Tongue (tissue), 1 donor: ENCODE measurements at regions not wholly inside any gene's neighbourhood (a gene's known extent, or its start where the extent isn't known, plus 50 kb on each side); places are given as distances from the start of the nearest gene placed in this dataset.
A peak's percentile ranks its signal among the peaks of the same experiment; 100 is the strongest.
"Not testable (repeated sequence)": the region's sequence is repeated elsewhere in the genome, so short reads cannot be mapped to it uniquely, and the experiment has no call there.

Experiments used
- DNase-seq: peaks from one replicate; pipeline ENCODE4 v3.0.0-alpha.2; 2015

DNA sequence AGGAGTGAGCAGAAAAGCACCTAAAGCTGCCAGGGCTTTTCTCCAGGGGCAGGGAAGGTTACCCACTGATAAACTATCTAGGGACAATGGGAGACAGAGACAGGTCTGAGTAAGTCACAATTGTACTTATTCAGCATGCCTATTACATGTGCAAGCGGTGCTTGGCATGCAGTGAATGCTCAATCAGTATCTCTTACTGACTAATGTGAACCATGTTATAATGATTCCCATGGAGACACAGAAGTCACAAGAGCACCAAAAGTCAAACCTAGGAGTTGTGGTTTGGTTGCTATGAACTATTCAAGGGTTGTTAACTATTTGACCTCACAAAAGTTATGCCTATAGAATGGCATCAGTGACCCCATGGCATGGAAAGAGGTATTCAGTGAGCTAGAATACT lies 50.0 kb upstream of the RASGRP1 start:
- no peak for DNase-seq

GRCh38 chr15:38617831-38618230 lies 53.2 kb upstream of the RASGRP1 start:
- DNase-seq, result no peak

GRCh38 chr15:38618242-38618955 lies 53.8 kb upstream of the RASGRP1 start:
- DNase-seq, result no peak

GRCh38 chr15:38620098-38620497 lies 55.5 kb upstream of the RASGRP1 start:
- no peak for DNase-seq

- DNase-seq, result no peak
These were observed 56.4 kb upstream of the RASGRP1 start for GRCh38 chr15:38620851-38621594.

DNA sequence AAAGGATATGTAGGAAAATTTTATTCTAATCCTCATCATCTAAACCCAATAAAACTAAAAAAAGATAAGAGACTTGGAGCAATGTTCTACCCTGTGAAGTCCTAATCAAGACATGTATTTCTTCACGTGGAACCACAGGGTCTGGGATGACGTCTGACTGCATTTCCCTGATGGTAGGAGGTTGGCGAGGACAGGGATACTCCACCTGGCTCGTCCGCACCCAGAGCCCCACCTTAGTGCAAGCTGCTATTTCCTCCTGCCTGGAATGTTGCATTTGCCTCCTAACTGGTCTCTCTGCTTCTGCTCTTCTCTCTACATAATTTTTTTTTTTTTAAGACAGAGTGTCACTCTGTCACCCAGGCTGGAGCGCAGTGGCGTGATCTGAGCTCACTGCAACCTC lies 57.7 kb upstream of the RASGRP1 start:
- no peak for DNase-seq

DNA sequence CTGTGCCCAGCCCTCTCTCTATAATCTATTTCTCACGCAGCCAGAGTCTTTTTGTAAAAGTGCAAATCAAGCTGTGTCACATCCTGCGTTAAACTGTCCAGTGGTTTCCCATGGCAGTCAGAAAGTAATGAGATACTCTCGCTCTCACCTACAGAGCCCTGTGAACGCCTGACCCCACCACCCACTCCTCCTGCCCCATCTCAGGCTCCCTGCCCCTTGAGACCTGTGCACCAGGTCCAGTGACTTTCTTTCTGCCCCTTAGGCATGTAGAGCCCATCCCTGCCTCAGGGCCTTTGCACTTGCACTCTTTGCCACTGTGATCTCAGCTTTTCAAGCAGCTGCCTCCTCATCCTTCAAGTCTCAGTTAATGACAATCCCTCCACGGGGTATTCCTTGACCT lies 58.3 kb upstream of the RASGRP1 start:
- no peak for DNase-seq

DNA sequence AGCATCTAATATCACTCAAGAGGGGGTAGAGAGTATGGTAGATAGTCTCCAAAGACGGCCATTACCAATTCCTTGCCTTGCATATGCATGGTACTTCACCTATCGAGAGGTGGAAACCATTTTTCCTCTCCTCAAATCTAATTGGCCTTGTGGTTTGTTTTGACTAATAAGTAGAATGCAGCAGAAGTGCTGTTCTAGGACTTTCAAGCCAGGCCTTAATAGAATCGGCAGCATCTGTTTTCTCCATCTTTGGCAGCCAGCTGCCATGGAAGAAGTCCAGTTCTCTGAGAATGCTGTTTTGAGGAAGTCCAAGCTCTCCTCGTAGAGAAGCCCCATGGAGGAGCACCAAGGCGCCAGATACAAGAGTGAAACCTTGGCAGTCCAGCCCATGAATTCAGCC lies 59.1 kb upstream of the RASGRP1 start:
- DNase-seq, result peak; percentile 45

- peak; percentile 66 for DNase-seq
These were observed 59.9 kb upstream of the RASGRP1 start for GRCh38 chr15:38624244-38625205.

- no peak for DNase-seq
These were observed 61.3 kb upstream of the RASGRP1 start for GRCh38 chr15:38625886-38626285.

DNA sequence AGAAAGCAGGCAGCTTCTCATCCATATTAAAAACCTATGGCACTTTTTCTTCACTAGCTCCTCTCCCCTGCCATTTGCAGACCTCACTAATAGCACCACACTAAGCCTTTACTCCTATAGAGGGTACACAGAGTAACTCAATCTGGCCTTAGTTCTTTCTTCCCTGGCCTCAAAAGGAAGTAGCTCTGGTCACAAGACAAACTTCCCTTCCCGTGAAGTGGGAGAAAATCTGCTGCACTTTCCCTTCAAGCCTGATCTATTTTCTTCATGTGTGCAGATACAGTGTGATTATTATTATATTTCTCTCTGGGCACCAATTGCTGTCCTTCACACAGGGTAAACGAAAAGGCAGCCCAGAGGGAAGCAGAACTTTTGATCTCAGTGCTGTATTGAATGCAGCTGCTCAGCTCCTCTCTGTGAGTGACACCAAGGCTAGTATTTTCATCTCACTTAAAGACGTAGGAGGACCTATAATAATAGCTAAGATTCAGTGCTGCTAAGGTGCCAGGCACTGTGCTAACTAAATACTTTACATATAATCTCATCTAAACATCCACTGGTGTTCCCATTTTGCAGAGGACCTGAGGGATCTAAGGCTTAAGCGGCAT lies 61.9 kb upstream of the RASGRP1 start:
- DNase-seq, result no peak

- DNase-seq, result no peak
These were observed 63.2 kb upstream of the RASGRP1 start for GRCh38 chr15:38627689-38628277.

GRCh38 chr15:38631119-38632075 lies 66.8 kb upstream of the RASGRP1 start:
- no peak for DNase-seq

DNA sequence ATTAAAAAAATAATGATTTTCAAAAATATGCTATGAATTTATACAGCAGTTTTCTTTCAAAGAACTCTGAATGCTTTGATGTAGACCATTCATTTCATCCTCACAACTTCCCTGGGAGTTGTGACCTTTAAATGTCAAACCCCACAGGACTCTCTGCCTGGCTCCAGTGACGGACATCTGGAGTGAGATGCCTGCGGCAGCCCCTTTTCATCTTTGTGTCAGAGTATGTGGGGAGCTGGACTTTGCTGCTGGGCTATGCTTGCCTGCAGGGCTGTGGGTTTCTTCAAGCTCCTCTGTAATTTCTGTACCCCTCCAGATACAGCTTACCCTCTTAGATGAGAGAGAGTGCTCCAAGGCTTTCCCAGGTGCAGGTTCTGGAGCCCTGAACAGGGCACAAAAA lies 70.6 kb upstream of the RASGRP1 start:
- DNase-seq, result no peak

- DNase-seq, result no peak
These were observed 72.0 kb upstream of the RASGRP1 start for GRCh38 chr15:38636597-38636996.

GRCh38 chr15:38638126-38638525 lies 73.5 kb upstream of the RASGRP1 start:
- DNase-seq, result no peak

GRCh38 chr15:38638811-38639210 lies 74.2 kb upstream of the RASGRP1 start:
- no peak for DNase-seq

DNA sequence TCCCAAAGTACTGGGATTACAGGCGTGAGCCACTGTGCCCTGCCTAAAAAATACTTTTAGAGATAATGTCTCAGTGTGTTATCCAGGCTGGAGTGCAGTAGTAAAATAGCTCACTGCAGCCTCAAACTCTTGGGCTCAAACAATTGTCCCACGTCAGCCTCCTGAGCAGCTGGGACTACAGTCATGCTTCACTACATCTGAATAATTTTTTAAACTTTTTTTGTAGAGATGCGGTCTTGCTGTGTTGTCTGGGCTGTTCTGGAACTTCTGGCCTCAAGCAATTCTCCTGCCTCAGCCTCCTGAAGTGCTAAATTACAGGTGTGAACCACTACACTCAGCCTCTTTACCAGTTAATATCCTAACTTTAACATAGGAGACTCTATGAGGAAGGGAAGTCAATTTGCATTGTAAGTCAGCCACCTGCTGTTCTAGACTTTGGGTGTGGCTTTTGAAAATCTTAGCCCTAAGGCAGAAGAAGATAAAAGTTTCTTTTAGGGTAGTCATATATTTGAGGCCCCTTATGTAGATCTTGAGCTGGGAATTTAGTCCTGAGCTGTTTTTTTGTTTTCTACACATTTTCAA lies 78.2 kb upstream of the RASGRP1 start:
- DNase-seq, result no peak

- not testable (repeated sequence) for DNase-seq
These were observed 79.7 kb upstream of the RASGRP1 start for GRCh38 chr15:38644353-38644752.

GRCh38 chr15:38646716-38647115 lies 82.1 kb upstream of the RASGRP1 start:
- no peak for DNase-seq
